ENCODE measurements at regions not wholly inside any gene's neighbourhood (a gene's known extent, or its start where the extent isn't known, plus 50 kb on each side); places are given as distances from the start of the nearest gene placed in this dataset.
A peak's percentile ranks its signal among the peaks of the same experiment; 100 is the strongest.

- intact Hi-C loops (cut with DNase I), result no loop called here
- no peak for DNase-seq (ENCODE audit: low spot score)
These were observed 56.8 kb upstream of the FAM181A start for GRCh38 chr14:93870377-93870776.

GRCh38 chr14:93869427-93869826 is 57.7 kb upstream of the FAM181A start:
- no peak for DNase-seq (ENCODE audit: low spot score)
- intact Hi-C loops (cut with DNase I), result no loop called here

- no peak for DNase-seq (ENCODE audit: low spot score)
- intact Hi-C loops (cut with DNase I), result no loop called here
These were observed 59.0 kb upstream of the FAM181A start for GRCh38 chr14:93868165-93868564.

GRCh38 chr14:93862265-93862664 is 64.9 kb upstream of the FAM181A start:
- DNase-seq (ENCODE audit: low spot score), result no peak
- intact Hi-C loops (cut with DNase I), result no loop called here

- DNase-seq (ENCODE audit: low spot score), result peak; percentile 29
- intact Hi-C loops (cut with DNase I), result no loop called here
These were observed 65.3 kb upstream of the FAM181A start for GRCh38 chr14:93861836-93862235.

- intact Hi-C loops (cut with DNase I), result no loop called here
These were observed 67.2 kb upstream of the FAM181A start for GRCh38 chr14:93859957-93860356.

GRCh38 chr14:93858896-93859295 is 68.2 kb upstream of the FAM181A start:
- intact Hi-C loops (cut with DNase I), result no loop called here
- DNase-seq (ENCODE audit: low spot score), result peak; percentile 69

More at GRCh38 chr14:93859957-93860356, 67.2 kb upstream of the FAM181A start:
- no peak for DNase-seq (ENCODE audit: low spot score)

- DNase-seq (ENCODE audit: low spot score), result no peak
- intact Hi-C loops (cut with DNase I), result no loop called here
These were observed 69.4 kb upstream of the PRIMA1 start for GRCh38 chr14:93857500-93858283.

GRCh38 chr14:93857081-93857480 is 68.8 kb upstream of the PRIMA1 start:
- intact Hi-C loops (cut with DNase I), result no loop called here
- DNase-seq (ENCODE audit: low spot score), result no peak

GRCh38 chr14:93855737-93856136 is 67.5 kb upstream of the PRIMA1 start:
- intact Hi-C loops (cut with DNase I), result no loop called here
- DNase-seq (ENCODE audit: low spot score), result no peak

- DNase-seq (ENCODE audit: low spot score), result no peak
- intact Hi-C loops (cut with DNase I), result no loop called here
These were observed 59.2 kb upstream of the PRIMA1 start for GRCh38 chr14:93847473-93847872.

- no peak for DNase-seq (ENCODE audit: low spot score)
- intact Hi-C loops (cut with DNase I), result no loop called here
These were observed 50.0 kb upstream of the PRIMA1 start for GRCh38 chr14:93838238-93838637.
